ENCODE measurements at regions not wholly inside any gene's neighbourhood (a gene's known extent, or its start where the extent isn't known, plus 50 kb on each side); places are given as distances from the start of the nearest gene placed in this dataset.

DNA sequence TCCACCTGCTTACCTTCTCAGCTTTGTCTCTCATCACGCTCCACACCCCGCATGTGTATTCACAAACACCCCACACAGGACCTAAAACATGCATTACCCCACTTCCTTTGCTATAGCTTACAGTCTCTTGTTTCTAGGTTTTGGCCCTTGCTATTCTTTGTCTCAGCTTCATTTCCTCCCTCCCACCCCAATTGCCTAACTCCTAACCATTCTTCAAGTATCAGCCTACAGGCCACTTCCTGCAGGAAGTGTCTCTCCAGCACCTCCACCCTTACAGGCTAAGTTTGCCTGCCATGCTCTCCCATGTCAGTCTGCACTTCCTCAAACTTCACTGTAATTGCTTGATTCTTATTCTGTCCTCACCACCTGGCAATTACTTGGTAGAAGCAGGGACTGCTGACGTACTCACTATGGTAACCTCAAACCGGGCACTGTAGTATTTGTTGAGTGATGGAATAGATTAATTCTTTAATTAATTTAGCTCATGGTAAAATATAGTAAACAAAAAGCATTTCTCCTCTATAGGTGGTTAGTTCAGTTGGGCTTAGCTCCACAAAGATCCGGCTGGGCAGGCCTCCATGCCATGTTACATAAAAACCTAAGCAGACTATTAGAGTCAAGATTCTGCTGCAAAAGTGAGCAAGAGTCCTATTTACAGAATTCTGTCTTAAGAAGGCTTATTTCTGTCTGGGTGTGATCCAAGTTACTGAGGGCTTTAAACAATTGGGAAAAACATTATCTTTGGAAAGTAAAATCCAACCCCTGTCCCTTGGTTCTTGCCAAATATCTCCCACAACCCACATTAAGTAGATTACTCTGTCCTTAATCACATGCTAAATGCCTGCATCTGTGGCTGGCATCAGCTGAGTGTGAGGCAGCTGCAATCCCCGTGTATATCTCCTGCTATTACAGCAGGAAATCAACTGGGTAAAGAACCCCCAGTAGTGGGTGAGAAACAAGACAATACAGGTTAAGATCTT, 124.7 kb upstream of the CPEB2 start:
- H3K27ac ChIP-seq (ENCODE audit: insufficient read depth, low read length, poor library complexity, severe bottlenecking), result no peak overlapping the region
- no peak for DNase-seq
- no peak overlapping the region for H3K4me3 ChIP-seq (ENCODE audit: insufficient read depth, low read depth, low read length, poor library complexity, severe bottlenecking)
- no peaks in the 10 kb centered on the region for H3K36me3 ChIP-seq (ENCODE audit: control insufficient read depth, insufficient read depth, low read length)
- H3K9me3 ChIP-seq (ENCODE audit: control insufficient read depth, low read length), result no peaks in the 10 kb centered on the region
- H3K27me3 ChIP-seq (replicated peaks; ENCODE audit: control insufficient read depth, insufficient read depth, low read length, poor library complexity, severe bottlenecking), result no peaks in the 10 kb centered on the region
- peaks cover 4% of the 10 kb centered on the region for H3K4me1 ChIP-seq (ENCODE audit: control insufficient read depth, insufficient read depth, low read length, poor library complexity, severe bottlenecking)

DNA sequence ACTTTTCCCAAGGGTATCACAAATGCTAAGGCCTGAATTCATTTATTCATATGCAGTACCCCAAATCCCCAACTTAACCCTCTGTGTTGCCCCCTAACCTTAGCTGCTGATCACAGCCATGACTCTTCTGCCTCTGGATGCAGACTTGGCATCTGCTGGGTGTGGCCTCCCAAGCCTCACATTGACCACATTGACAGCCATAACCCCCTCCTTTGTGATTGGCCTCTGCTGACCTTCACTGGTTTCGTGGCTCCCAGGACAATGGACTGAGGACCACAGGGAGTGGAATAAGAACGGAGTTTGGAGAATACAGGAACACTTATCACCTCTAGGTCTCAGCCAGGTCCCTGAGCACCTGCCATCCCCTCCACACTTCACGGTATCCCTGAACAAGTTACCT, 123.6 kb upstream of the CPEB2 start:
- no peaks in the 10 kb centered on the region for H3K27me3 ChIP-seq (replicated peaks; ENCODE audit: control insufficient read depth, insufficient read depth, low read length, poor library complexity, severe bottlenecking)
- H3K4me3 ChIP-seq (ENCODE audit: insufficient read depth, low read depth, low read length, poor library complexity, severe bottlenecking), result no peak overlapping the region
- no peak overlapping the region for H3K27ac ChIP-seq (ENCODE audit: insufficient read depth, low read length, poor library complexity, severe bottlenecking)
- DNase-seq, result no peak
- H3K36me3 ChIP-seq (ENCODE audit: control insufficient read depth, insufficient read depth, low read length), result no peaks in the 10 kb centered on the region
- H3K9me3 ChIP-seq (ENCODE audit: control insufficient read depth, low read length), result no peaks in the 10 kb centered on the region
- peaks cover 4% of the 10 kb centered on the region for H3K4me1 ChIP-seq (ENCODE audit: control insufficient read depth, insufficient read depth, low read length, poor library complexity, severe bottlenecking)

DNA sequence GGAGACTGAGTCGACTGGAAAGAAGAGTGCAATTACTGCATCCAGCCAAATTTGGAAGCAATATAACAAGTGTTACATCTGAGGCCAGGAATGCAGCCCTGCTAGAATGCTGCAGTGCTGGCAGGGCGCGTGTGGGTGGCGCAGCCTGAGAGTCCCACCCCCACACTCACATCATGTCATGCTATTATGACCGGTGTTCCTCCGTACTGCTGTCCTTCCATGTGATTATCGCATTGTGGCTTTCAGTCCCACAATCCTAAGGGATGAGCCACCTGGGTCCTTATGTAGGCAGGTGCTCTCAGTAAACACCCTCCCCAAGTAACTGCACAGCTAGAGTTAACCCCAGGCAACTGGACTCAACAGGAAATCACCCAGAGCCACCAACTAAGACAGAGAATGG, 122.6 kb upstream of the CPEB2 start:
- no peaks in the 10 kb centered on the region for H3K27me3 ChIP-seq (replicated peaks; ENCODE audit: control insufficient read depth, insufficient read depth, low read length, poor library complexity, severe bottlenecking)
- no peak overlapping the region for H3K27ac ChIP-seq (ENCODE audit: insufficient read depth, low read length, poor library complexity, severe bottlenecking)
- peaks cover 4% of the 10 kb centered on the region for H3K4me1 ChIP-seq (ENCODE audit: control insufficient read depth, insufficient read depth, low read length, poor library complexity, severe bottlenecking)
- no peaks in the 10 kb centered on the region for H3K9me3 ChIP-seq (ENCODE audit: control insufficient read depth, low read length)
- DNase-seq, result no peak
- no peaks in the 10 kb centered on the region for H3K36me3 ChIP-seq (ENCODE audit: control insufficient read depth, insufficient read depth, low read length)
- no peak overlapping the region for H3K4me3 ChIP-seq (ENCODE audit: insufficient read depth, low read depth, low read length, poor library complexity, severe bottlenecking)

DNA sequence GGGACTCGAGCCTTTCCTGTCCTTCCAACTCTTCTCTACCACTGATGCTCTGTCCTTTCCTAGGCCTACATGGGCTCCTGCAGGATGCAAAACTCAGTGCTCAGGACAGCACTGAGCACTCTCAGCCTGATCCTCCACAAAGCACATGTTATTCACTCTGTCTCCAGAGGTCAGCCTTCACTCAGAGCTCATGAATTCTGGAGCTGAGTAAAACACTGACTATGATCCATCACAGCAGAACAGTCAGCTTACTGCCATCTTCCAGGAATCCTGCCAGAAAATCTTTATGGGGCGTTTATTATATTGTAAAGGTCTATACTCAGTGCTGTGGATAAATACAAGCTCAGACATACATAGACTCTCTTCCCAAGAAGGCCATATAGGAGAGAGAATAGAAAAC, 121.5 kb upstream of the CPEB2 start:
- Histone ChIP-seq H3K27ac (ENCODE audit: insufficient read depth, low read length, poor library complexity, severe bottlenecking) (no peak overlapping the region), H3K27me3 (replicated peaks; ENCODE audit: control insufficient read depth, insufficient read depth, low read length, poor library complexity, severe bottlenecking) (no peaks in the 10 kb centered on the region)

DNA sequence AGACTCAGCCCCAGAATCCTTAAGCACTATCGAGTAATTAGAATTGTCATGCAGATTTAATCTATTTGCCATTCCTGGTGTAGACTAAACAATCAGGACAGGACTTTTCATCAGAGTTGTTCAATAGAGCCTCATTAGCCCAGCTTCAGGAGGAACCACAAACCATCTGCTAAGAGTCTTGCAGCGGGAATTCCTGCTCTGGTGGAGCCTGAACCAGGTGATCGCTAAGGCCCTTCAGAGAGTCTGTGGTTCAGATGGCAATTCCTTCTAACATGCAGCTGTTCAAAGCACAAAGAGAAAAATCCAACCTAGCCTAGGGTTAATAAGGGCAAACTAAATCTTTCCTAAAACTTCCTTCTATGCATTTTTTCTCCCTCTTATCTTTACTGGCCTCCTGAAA, 119.1 kb upstream of the CPEB2 start:
- no peak for DNase-seq
- Histone ChIP-seq H3K9me3 (ENCODE audit: control insufficient read depth, low read length) (no peaks in the 10 kb centered on the region), H3K36me3 (ENCODE audit: control insufficient read depth, insufficient read depth, low read length) (no peaks in the 10 kb centered on the region), H3K27ac (ENCODE audit: insufficient read depth, low read length, poor library complexity, severe bottlenecking) (no peak overlapping the region), H3K27me3 (replicated peaks; ENCODE audit: control insufficient read depth, insufficient read depth, low read length, poor library complexity, severe bottlenecking) (no peaks in the 10 kb centered on the region), H3K4me1 (ENCODE audit: control insufficient read depth, insufficient read depth, low read length, poor library complexity, severe bottlenecking) (no peaks in the 10 kb centered on the region), H3K4me3 (ENCODE audit: insufficient read depth, low read depth, low read length, poor library complexity, severe bottlenecking) (no peak overlapping the region)

More for the DNA sequence above, 121.5 kb upstream of the CPEB2 start:
- Histone ChIP-seq H3K9me3 (ENCODE audit: control insufficient read depth, low read length) (no peaks in the 10 kb centered on the region), H3K4me1 (ENCODE audit: control insufficient read depth, insufficient read depth, low read length, poor library complexity, severe bottlenecking) (peaks cover 4% of the 10 kb centered on the region), H3K4me3 (ENCODE audit: insufficient read depth, low read depth, low read length, poor library complexity, severe bottlenecking) (no peak overlapping the region), H3K36me3 (ENCODE audit: control insufficient read depth, insufficient read depth, low read length) (no peaks in the 10 kb centered on the region)
- no peak for DNase-seq

DNA sequence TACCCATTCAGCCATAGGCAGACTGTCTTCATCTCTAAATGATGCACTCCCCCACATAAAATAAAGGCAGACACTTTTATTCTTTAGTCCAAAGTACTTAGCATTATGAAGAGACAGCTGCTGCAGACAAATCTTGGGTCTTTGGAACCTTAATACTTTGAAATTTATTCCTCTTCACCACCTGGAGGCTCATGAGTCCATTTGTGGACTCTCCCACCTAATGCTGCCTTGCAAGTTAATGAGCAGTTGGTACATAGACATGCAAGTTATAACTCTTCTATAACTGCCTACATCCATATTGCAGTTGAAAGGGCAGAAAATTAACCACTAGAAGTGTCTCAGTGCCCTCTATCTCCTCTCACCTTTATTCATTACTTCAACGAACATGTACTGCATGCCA, 118.6 kb upstream of the CPEB2 start:
- Histone ChIP-seq H3K36me3 (ENCODE audit: control insufficient read depth, insufficient read depth, low read length) (no peaks in the 10 kb centered on the region), H3K27ac (ENCODE audit: insufficient read depth, low read length, poor library complexity, severe bottlenecking) (no peak overlapping the region), H3K9me3 (ENCODE audit: control insufficient read depth, low read length) (no peaks in the 10 kb centered on the region), H3K4me1 (ENCODE audit: control insufficient read depth, insufficient read depth, low read length, poor library complexity, severe bottlenecking) (no peaks in the 10 kb centered on the region), H3K27me3 (replicated peaks; ENCODE audit: control insufficient read depth, insufficient read depth, low read length, poor library complexity, severe bottlenecking) (no peaks in the 10 kb centered on the region), H3K4me3 (ENCODE audit: insufficient read depth, low read depth, low read length, poor library complexity, severe bottlenecking) (no peak overlapping the region)
- DNase-seq, result no peak

DNA sequence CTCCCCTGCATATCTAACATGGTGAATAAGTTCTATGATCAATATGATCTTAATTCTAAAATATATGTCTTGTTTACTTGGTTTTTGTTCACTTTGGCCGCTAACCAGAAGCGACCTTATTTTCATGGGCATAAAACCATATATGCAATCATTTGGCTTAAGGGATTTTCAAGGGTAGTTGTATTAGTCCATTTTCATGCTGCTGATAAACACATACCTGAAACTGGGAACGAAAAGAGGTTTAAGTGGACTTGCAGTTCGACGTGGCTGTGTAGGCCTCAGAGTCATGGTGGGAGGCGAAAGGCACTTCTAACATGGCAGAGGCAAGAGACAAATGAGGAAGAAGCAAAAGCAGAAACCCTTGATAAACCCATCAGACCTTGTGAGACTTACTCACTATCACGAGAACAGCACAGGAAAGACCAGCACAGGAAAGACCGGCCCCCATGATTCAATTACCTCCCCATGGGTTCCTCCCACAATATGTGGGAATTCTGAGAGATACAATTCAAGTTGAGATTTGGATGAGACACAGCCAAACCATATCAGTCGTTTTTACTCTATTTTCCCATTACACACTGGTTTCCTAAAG, 114.3 kb upstream of the CPEB2 start:
- Histone ChIP-seq H3K9me3 (ENCODE audit: control insufficient read depth, low read length) (no peaks in the 10 kb centered on the region), H3K36me3 (ENCODE audit: control insufficient read depth, insufficient read depth, low read length) (no peaks in the 10 kb centered on the region), H3K4me3 (ENCODE audit: insufficient read depth, low read depth, low read length, poor library complexity, severe bottlenecking) (no peak overlapping the region), H3K27me3 (replicated peaks; ENCODE audit: control insufficient read depth, insufficient read depth, low read length, poor library complexity, severe bottlenecking) (no peaks in the 10 kb centered on the region), H3K4me1 (ENCODE audit: control insufficient read depth, insufficient read depth, low read length, poor library complexity, severe bottlenecking) (no peaks in the 10 kb centered on the region), H3K27ac (ENCODE audit: insufficient read depth, low read length, poor library complexity, severe bottlenecking) (no peak overlapping the region)
- DNase-seq, result no peak

DNA sequence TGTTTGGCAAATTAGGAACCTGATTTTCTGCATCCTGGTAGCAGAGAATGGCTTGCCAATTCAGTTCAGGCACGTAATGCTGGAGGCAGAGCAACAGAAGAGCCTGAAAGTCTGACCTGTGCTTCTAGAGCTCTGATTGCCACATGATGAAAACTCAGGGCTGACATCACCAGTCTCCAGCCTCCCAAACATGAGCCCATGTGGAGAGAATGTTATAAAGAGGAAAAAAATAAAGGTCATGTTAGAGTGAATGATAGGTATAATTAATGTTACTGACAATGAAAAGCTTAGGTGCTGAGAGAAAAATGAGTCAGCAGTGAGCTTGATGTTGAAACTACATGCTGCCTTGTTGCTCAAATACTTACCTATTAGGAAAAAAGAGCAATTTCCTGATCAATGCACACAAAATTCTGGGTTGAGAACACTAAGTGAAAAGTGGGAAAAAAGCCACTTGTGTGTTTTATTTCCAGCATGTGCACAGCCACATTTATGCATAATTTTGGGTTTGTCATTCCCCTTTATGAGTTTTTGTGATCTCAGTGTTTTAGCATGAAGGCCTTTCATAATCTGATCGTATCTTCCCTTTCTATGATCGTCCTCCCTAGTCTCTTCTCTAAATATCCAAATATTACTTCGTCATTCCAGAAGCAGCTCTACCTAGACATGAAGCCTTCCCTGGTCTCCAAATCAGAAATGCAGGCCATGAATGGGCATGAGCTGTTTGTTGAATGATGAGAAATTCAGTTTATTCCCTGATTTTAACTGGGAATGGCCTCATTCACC, 113.3 kb upstream of the CPEB2 start:
- Histone ChIP-seq H3K36me3 (ENCODE audit: control insufficient read depth, insufficient read depth, low read length) (no peaks in the 10 kb centered on the region), H3K4me1 (ENCODE audit: control insufficient read depth, insufficient read depth, low read length, poor library complexity, severe bottlenecking) (no peaks in the 10 kb centered on the region), H3K27ac (ENCODE audit: insufficient read depth, low read length, poor library complexity, severe bottlenecking) (no peak overlapping the region), H3K4me3 (ENCODE audit: insufficient read depth, low read depth, low read length, poor library complexity, severe bottlenecking) (no peak overlapping the region), H3K9me3 (ENCODE audit: control insufficient read depth, low read length) (no peaks in the 10 kb centered on the region), H3K27me3 (replicated peaks; ENCODE audit: control insufficient read depth, insufficient read depth, low read length, poor library complexity, severe bottlenecking) (no peaks in the 10 kb centered on the region)
- DNase-seq, result no peak

DNA sequence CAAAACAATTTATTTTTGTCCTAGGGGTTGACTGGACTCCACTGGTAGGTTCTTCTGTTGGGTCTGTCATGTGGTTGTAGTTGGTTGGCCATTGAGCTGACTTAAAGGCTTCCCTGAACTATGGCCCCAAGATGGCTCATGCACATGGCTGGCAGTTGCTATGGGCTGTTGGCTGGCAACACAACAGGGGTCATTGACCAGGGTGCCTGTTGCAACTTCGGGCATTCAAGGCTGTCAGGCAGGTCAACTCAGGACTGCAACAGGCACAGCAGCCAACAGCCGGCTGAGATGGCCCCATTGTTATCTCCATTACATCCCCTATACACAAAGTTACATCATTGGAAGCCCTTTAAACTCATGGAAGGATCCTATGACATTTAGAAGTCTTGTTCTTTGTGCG, 109.7 kb upstream of the CPEB2 start:
- Histone ChIP-seq H3K4me3 (ENCODE audit: insufficient read depth, low read depth, low read length, poor library complexity, severe bottlenecking) (no peak overlapping the region), H3K4me1 (ENCODE audit: control insufficient read depth, insufficient read depth, low read length, poor library complexity, severe bottlenecking) (no peaks in the 10 kb centered on the region), H3K9me3 (ENCODE audit: control insufficient read depth, low read length) (no peaks in the 10 kb centered on the region), H3K36me3 (ENCODE audit: control insufficient read depth, insufficient read depth, low read length) (no peaks in the 10 kb centered on the region), H3K27ac (ENCODE audit: insufficient read depth, low read length, poor library complexity, severe bottlenecking) (no peak overlapping the region), H3K27me3 (replicated peaks; ENCODE audit: control insufficient read depth, insufficient read depth, low read length, poor library complexity, severe bottlenecking) (no peaks in the 10 kb centered on the region)
- DNase-seq, result no peak

DNA sequence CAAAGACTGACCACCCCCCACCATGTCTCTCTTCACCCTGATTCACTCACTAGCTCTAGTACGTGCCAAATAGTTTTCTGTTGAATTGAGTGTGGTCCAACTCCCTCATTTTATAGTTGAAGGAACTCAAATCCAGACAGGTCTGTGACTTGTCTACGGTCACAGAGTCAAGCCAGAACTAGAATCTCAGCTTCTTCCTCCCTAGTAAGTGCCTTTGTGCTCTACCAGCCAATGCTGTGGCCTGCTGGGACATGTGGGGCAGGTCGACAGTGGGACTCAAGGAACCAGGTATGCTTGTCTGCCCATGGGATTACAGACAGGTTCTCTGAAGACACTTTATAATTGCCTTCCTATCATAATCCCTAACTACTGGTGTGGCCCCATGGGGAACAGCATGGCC, 108.6 kb upstream of the CPEB2 start:
- DNase-seq, result no peak
- Histone ChIP-seq H3K27ac (ENCODE audit: insufficient read depth, low read length, poor library complexity, severe bottlenecking) (no peak overlapping the region), H3K36me3 (ENCODE audit: control insufficient read depth, insufficient read depth, low read length) (no peaks in the 10 kb centered on the region), H3K4me1 (ENCODE audit: control insufficient read depth, insufficient read depth, low read length, poor library complexity, severe bottlenecking) (no peaks in the 10 kb centered on the region), H3K27me3 (replicated peaks; ENCODE audit: control insufficient read depth, insufficient read depth, low read length, poor library complexity, severe bottlenecking) (no peaks in the 10 kb centered on the region), H3K9me3 (ENCODE audit: control insufficient read depth, low read length) (no peaks in the 10 kb centered on the region), H3K4me3 (ENCODE audit: insufficient read depth, low read depth, low read length, poor library complexity, severe bottlenecking) (no peak overlapping the region)
